Urinary bladder (tissue), 3 donors: ENCODE measurements at regions not wholly inside any gene's neighbourhood (a gene's known extent, or its start where the extent isn't known, plus 50 kb on each side); places are given as distances from the start of the nearest gene placed in this dataset.
"Not testable (repeated sequence)": the region's sequence is repeated elsewhere in the genome, so short reads cannot be mapped to it uniquely, and the experiment has no call there.

Experiments
- DNase-seq: peaks from one replicate; pipeline ENCODE4 v3.0.0-alpha.2; 2015; ENCODE audit errors: extremely low spot score
- H3K27ac ChIP-seq: one replicate; pipeline ENCODE4 v1.5.1; 2013; ENCODE audit warnings: low read depth, mild to moderate bottlenecking, moderate library complexity
- H3K36me3 ChIP-seq: one replicate; pipeline ENCODE4 v1.6.1; 2013; ENCODE audit warnings: mild to moderate bottlenecking, moderate library complexity; ENCODE audit not compliant: insufficient read depth
- H3K4me1 ChIP-seq: one replicate; pipeline ENCODE4 v1.6.1; 2013; ENCODE audit warnings: mild to moderate bottlenecking, moderate library complexity; ENCODE audit not compliant: insufficient read depth
- H3K4me3 ChIP-seq: one replicate; pipeline ENCODE4 v1.5.1; 2013; ENCODE audit warnings: low read depth, low read length
- WGBS: extraction: QIAGEN DNeasy Blood & Tissue Kit; methylation state at CpG from one replicate; pipeline ENCODE4 v1.1.7; 2013; 5-methylcytosine and 5-hydroxymethylcytosine counted together
- donor health status: healthy with polysubstance abuse.
- donor health status: healthy.

DNA sequence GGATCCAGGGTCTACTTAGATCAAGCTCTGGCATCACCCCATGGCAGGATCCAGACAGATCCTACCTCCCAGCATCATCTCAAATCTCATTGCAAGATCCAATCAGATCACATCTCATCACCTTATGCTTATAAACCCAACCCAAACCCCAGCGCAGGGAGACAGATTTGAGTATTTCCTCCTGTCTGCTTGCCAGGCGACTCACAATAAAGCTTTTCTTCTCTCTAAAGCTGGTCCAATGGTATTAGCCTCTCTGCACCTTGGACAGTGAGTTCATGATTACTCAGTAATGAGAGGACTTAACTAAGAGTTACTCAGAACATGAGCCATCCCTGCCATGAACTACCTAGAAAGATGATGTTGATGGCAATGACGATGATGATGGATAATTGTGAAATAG, 281.7 kb downstream of the CEP170 start:
- H3K4me1 ChIP-seq, DNase-seq, H3K36me3 ChIP-seq, H3K4me3 ChIP-seq, H3K27ac ChIP-seq: not testable (repeated sequence)
- 84% methylated on average over 3 of the region's 3 CpGs for WGBS

DNA sequence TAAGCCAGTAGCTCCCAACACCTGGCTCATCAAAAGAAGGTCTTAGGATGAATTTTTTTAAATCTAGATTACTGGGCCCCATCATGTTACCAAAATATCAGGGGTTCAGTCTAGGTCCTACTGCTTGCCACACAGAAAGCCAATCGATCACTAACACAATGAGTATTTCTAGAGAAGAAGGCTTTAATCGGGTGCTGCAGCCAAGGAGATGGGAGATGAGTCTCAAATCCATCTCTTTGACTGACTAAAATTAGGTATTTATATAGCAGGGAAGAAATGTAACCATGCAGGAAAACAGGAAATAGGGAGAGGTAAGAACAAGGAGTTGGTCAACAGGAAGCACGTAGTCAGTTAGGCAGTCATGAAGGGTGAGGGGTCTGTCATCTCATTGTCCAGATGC, 288.2 kb downstream of the CEP170 start:
- no peak for DNase-seq
- WGBS = 87% methylated on average over 3 of the region's 3 CpGs
- Histone ChIP-seq H3K4me1 (no peaks in the 10 kb centered on the region), H3K36me3 (no peaks in the 10 kb centered on the region), H3K4me3 (no peak overlapping the region), H3K27ac (no peak overlapping the region)

GRCh38 chr1:242959397-242959796, 295.7 kb downstream of the CEP170 start:
- H3K36me3 ChIP-seq, DNase-seq, H3K4me3 ChIP-seq, H3K4me1 ChIP-seq, H3K27ac ChIP-seq: not testable (repeated sequence)
- WGBS = 64% methylated on average over 3 of the region's 3 CpGs

DNA sequence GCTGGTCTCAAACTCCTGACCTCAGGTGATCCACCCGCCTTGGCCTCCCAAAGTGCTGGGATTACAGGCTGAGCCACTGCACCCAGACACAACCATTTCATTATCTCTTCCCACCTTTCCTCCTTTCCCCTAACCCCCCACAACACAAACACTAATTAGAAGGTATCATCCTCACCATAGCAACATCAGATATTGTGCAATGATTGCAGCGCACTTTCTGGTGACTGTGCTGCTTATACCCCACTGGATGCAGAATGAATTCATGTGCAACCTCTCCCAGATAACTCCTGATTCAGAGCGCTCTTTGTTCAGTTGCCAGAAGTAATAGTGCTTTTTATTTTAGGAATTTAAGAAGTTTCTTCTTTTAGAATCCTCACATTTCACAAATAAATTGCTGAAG, 300.1 kb downstream of the CEP170 start:
- H3K27ac ChIP-seq, H3K36me3 ChIP-seq, H3K4me3 ChIP-seq, H3K4me1 ChIP-seq, DNase-seq: not testable (repeated sequence)
- 90% methylated on average over 3 of the region's 3 CpGs for WGBS

DNA sequence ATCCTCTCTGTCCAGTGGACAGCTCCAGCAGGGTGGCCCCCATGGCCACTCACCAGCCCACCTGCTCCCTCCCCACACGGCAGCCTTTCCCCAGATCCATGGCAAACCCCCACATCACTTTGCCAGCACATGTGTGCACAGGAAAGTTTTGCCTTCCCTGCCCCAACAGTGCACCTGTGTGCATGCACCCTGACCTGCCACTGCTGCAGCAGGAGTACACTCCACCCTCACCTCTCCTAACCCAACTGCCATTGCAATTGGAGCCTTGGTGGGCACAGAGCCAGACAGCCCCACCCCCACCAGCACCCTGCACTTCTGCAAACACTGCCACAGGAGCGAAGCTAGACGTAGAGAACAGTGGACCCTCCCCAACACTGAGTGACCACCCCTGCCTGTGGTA, 308.9 kb downstream of the CEP170 start:
- Histone ChIP-seq H3K4me3 (no peak overlapping the region), H3K36me3 (no peaks in the 10 kb centered on the region), H3K4me1 (no peaks in the 10 kb centered on the region), H3K27ac (no peak overlapping the region)
- WGBS = 75% methylated on average over 3 of the region's 3 CpGs
- no peak for DNase-seq

DNA sequence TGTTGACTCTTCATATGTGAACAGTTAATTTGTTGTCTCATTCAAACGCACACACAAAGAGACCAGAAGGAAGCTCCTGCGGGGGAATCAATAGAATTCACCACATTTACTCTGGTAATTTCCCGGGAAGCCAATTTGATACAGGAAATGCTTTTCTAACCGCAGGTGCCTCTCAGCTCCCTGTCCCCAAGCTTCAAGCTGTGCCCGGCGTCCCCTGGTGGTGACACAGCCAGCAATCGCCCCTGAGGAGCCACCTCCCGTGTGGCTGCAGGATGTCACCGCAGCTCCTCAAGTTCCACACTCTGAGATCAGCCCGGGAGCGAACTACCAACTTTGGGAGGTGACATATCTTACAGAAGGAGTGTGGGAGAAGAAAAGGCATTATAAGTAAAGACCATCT, 318.4 kb downstream of the CEP170 start:
- 33% methylated on average over 11 of the region's 11 CpGs for WGBS
- not testable (repeated sequence) for H3K4me1 ChIP-seq, H3K36me3 ChIP-seq, H3K27ac ChIP-seq, H3K4me3 ChIP-seq, DNase-seq

GRCh38 chr1:242924717-242925116, 330.4 kb downstream of the CEP170 start:
- not testable (repeated sequence) for H3K4me1 ChIP-seq, H3K4me3 ChIP-seq, H3K27ac ChIP-seq, H3K36me3 ChIP-seq
- peak; percentile 37 for DNase-seq
- WGBS = 14% methylated on average over 6 of the region's 6 CpGs

DNA sequence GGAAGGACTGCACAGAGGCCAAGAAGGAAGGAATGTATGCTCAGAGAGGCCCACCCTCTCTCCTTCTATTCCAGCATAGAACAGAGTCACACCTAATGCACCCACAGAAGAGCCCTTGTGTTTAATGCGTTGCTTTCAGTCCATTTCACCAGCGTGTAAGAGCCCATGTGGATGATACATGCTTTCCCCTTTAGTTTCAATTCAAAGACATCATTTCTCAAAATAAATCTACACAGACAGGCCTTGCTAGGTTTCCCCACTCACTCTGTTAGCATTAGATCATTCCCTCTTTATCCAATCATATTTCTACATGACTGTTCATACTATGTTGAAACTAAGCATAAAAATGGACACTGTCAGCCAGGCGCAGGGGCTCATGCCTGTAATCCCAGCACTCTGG, 331.5 kb downstream of the CEP170 start:
- DNase-seq, H3K36me3 ChIP-seq, H3K4me3 ChIP-seq, H3K4me1 ChIP-seq, H3K27ac ChIP-seq: not testable (repeated sequence)
- WGBS = 87% methylated on average over 3 of the region's 3 CpGs

- not testable (repeated sequence) for H3K27ac ChIP-seq, H3K4me1 ChIP-seq, DNase-seq, H3K4me3 ChIP-seq, H3K36me3 ChIP-seq
- WGBS = 51% methylated on average over 4 of the region's 4 CpGs
Observed at GRCh38 chr1:242914729-242915128, 340.4 kb downstream of the CEP170 start.

DNA sequence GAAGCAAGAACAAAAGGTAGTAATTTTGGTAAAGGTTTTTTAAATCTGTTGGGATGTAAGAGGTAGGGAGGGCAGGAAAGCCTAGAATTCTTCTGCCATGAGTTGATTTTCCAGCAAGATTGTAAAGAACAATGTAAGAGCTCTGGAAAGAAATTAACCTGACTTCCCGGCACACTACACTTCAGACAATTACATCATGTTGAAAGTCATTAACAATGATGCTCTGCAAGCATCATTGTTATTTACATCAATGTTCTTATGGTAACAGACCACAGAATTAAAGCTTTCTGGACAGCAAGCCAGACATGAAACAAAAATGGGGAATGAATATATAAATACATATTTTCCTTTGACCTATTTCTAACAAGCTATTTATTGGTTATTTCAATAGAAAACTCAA, 342.2 kb downstream of the CEP170 start:
- 88% methylated on average over 1 of the region's 1 CpG for WGBS
- H3K4me1 ChIP-seq, H3K27ac ChIP-seq, H3K36me3 ChIP-seq, DNase-seq, H3K4me3 ChIP-seq: not testable (repeated sequence)

GRCh38 chr1:242900558-242900957, 354.5 kb downstream of the CEP170 start:
- DNase-seq, H3K4me3 ChIP-seq, H3K4me1 ChIP-seq, H3K27ac ChIP-seq, H3K36me3 ChIP-seq: not testable (repeated sequence)
- WGBS = 54% methylated on average over 2 of the region's 2 CpGs

GRCh38 chr1:242890192-242890741, 364.8 kb downstream of the CEP170 start:
- DNase-seq = no peak
- WGBS = 2% methylated on average over 42 of the region's 42 CpGs

GRCh38 chr1:242886137-242886536, 361.6 kb upstream of the PLD5 start:
- Histone ChIP-seq H3K27ac (no peak overlapping the region), H3K4me3 (no peak overlapping the region), H3K36me3 (no peaks in the 10 kb centered on the region), H3K4me1 (no peaks in the 10 kb centered on the region)
- WGBS = 26% methylated on average over 2 of the region's 2 CpGs
- no peak for DNase-seq

More at GRCh38 chr1:242890192-242890741, 364.8 kb downstream of the CEP170 start:
- Histone ChIP-seq H3K4me3 (no peak overlapping the region), H3K36me3 (no peaks in the 10 kb centered on the region), H3K27ac (no peak overlapping the region), H3K4me1 (no peaks in the 10 kb centered on the region)

- WGBS = 73% methylated on average over 5 of the region's 5 CpGs
- not testable (repeated sequence) for DNase-seq, H3K4me1 ChIP-seq, H3K27ac ChIP-seq, H3K36me3 ChIP-seq, H3K4me3 ChIP-seq
Observed at GRCh38 chr1:242880022-242880421, 355.5 kb upstream of the PLD5 start.

DNA sequence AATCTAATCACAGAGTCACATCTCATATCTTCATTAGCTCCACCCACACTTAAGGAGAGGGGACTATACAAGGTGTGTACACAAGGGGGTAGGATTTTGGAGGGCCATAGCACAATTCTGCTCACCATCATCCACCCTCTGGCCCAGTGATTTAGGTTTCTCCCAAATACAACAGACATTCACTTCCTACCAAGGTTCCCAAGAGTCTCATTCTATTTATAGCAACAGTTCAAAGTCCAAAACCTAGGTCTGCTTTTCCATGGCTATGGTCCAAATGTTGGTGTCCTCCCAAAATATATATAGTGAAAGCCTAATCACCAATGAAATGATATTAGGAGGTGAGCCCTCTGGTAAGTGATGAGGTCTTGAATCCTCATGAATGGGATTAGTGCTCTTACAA, 353.2 kb upstream of the PLD5 start:
- Histone ChIP-seq H3K4me3 (no peak overlapping the region), H3K36me3 (no peaks in the 10 kb centered on the region), H3K4me1 (no peaks in the 10 kb centered on the region), H3K27ac (no peak overlapping the region)
- DNase-seq = no peak
